GM18873 (cell line): ENCODE measurements at regions not wholly inside any gene's neighbourhood (a gene's known extent, or its start where the extent isn't known, plus 50 kb on each side); places are given as distances from the start of the nearest gene placed in this dataset.
"Not testable (repeated sequence)": the region's sequence is repeated elsewhere in the genome, so short reads cannot be mapped to it uniquely, and the experiment has no call there.

Experiments
- ATAC-seq: cut with Tn5 transposase; IDR thresholded peaks from one replicate; pipeline ENCODE4 v1.9.1; 2021; ENCODE audit warnings: mild to moderate bottlenecking, moderate library complexity, moderate number of reproducible peaks; ENCODE audit not compliant: unreplicated experiment, low FRiP score

- no peak for ATAC-seq
These were observed 435.8 kb downstream of the MAGEB5 start for GRCh38 chrX:26651755-26652154.

DNA sequence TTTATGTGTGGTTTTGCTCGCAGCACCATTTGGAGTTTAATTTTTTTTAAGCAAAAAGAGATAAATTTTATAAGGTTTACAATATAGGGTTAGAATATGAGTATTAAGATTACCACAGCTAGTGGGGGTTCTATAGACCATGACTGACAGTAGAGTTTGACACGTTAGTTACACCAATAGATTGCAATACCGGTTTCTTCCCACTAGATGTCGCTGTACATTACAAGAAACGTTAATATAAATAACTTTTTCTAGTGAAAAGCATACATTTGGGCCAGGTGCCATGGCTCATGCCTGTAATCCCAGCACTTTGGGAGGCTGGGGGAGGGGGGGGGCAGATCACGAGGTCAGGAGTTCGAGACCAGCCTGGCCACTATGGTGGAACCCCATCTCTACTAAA, 433.6 kb downstream of the MAGEB5 start:
- no peak for ATAC-seq

GRCh38 chrX:26631385-26631784, 415.4 kb downstream of the MAGEB5 start:
- no peak for ATAC-seq

DNA sequence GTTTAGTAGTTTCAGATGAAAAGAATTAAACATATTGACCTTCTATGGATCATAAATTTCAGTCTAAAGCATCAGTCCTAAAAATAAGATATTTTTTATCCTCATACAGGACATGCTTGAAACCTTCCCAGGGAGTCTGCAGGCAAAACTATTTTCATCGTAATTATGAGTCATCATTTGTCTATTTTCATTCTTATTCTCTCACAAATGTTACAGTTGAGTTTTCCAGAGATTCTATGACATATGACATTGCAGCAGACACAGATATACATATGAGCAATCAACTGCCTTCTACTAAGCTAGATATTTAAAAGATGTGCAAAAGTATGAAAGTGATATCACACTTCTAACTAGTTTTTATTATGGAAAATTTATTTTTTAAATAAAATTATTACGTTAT, 398.0 kb downstream of the MAGEB5 start:
- ATAC-seq, result no peak

GRCh38 chrX:26606971-26607370, 391.0 kb downstream of the MAGEB5 start:
- ATAC-seq, result no peak

GRCh38 chrX:26597981-26598380, 382.0 kb downstream of the MAGEB5 start:
- no peak for ATAC-seq

DNA sequence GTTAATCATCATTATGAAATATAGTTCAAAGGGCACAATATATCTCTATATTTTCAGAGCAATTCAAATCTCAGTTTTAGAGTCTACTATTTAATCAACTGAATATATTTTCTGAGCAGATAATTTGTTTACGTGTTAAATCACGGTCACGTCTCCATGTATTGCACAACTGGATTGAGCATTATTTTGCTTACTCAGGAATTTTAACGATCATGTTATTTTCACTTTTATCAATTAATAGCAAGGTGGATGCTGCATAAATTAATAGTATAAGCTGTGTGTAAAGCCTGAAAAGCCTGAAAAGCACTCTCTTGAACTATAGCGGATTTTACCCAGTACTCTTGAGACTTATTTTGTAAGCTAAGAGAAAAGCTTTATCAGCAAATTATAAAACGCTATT, 374.9 kb downstream of the MAGEB5 start:
- ATAC-seq, result no peak

DNA sequence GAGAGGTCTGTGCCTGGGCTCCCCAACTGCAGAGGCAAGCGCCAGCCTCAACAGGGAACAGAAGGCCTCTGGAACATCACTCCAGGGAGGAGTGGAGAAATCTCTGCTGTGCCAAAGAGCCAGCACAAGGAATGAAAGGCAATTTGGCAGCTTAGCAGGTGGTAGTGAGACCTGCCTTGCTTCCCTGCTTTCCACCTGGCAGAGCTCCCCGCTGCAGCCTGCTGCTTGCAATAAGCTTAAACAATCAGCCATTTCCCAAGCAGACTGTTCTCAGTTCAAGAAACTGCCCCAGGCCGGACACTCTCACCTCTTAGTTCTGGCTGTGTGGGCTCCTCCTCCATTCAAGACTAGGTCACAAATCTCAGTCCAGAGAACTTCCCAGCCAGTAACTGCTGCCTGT, 370.6 kb downstream of the MAGEB5 start:
- ATAC-seq, result no peak

DNA sequence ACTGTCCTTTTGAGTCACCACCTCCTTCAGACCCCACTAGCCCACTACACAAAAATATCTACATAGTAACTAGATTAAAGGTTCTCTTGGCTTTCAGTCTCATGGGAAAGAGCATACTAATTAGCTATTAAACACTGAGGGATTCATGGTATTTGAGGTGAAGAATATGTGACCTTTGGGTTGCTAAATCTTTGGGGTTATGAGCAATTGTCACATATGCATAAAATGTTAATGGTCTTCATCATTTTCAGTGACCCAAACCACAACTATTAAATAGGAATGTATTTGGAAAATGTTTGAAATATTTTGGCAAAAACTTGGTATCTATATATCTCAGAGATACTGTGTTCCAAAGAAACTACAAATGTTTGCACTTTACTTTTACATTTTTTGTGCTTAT, 365.1 kb downstream of the MAGEB5 start:
- ATAC-seq, result no peak

GRCh38 chrX:26580021-26580420, 364.1 kb downstream of the MAGEB5 start:
- ATAC-seq, result no peak

- ATAC-seq, result no peak
These were observed 358.3 kb downstream of the MAGEB5 start for GRCh38 chrX:26574234-26574633.

DNA sequence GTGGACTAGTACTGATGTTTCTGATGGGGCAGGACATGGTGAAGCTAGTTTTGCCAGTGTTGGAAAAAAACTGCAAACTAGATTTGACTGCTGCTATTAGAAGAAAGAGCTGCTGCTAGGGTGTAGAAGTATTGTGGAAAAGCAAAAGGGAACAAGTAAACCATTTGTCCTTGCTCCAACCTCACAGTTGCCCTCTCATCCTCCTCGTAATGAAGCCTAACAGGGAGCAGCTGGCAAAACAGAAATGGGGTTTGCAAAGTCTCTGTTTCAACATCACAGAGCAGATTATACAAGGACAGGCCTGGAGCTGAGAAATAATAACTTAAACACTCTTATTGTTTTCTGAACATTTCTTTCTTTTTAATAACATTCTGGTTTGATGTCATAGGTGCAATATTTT, 346.2 kb downstream of the MAGEB5 start:
- no peak for ATAC-seq

DNA sequence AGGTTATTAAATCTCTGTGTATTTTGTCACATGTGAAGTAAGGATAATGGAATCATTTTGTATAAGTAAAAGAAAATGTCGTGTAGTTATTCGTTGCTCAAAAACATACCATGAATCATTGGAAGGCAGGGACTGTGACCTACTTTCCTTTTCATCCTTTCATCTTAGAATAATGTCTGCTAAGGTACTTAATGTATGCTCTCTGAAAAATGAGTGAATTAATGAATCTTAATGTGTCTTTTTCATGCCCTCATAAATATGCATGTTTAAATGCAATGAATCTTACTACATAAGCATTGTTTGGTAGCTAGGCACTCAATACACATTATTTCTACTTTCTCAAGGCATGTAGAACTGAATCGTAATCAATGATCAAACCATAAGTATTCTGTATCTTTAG, 343.9 kb downstream of the MAGEB5 start:
- ATAC-seq, result no peak

DNA sequence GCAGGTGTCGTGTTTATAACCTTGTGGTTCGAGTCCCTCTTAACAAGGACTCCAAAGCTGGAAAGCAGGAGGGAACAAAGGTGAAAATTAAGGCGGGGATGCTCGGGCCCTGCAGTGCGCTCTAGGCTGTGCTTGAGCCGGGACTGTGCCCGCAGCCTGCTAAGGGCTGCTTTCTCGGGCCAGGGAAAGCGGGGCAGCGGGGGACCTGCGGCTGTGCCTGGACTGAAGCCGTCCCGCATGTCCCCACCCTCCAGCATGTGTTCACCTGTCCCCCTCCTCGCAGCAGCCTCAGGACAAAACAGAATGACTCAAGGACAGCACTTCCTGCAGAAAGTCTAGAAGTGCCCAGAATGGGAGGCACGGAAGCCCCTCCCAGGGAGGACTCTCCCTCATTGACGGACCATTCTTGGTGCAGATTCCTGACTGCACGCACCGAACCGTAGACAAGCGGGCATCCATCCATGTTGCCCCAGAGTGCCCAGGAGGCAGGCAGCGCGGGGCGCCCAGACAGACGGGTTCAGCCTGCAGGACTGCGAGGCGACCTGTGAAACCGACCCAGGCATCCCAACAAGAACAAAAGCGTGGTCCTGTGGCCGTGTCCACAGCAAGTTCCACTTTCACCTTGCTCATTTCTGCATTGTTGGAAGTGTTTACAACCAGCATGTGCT, 342.9 kb downstream of the MAGEB5 start:
- no peak for ATAC-seq

DNA sequence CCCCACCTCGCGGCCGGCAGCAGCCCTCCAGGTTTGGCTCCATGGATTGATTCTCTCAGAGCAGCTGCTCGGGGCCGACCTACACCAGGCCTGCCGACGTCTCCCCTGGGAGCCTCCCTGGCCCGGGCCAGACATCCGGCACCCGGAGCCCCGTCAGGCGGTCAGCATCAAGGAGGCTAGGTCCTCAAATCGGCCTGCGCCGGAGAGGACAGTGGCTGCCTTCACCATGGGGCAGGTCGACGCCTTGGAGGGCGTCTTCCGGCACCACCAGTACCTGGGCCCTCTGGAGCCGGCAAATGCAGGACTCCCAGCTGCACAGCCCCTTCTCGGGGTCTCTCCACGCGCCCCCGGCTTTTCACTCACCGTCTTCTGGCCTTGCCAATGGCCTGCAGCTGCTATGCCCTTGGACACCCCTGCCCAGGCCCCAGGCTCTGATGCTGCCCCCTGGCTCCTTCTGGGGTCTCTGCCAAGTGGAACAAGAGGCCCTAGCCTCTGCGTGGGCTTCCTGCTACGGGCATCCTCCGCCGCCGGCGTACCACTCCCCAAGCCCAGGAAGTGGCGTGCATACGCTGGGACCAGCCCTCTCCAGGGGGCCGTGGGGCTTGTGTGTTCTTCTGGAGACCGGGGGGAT, 341.8 kb downstream of the MAGEB5 start:
- no peak for ATAC-seq

- ATAC-seq, result not testable (repeated sequence)
These were observed 309.8 kb downstream of the MAGEB5 start for GRCh38 chrX:26525768-26526167.

DNA sequence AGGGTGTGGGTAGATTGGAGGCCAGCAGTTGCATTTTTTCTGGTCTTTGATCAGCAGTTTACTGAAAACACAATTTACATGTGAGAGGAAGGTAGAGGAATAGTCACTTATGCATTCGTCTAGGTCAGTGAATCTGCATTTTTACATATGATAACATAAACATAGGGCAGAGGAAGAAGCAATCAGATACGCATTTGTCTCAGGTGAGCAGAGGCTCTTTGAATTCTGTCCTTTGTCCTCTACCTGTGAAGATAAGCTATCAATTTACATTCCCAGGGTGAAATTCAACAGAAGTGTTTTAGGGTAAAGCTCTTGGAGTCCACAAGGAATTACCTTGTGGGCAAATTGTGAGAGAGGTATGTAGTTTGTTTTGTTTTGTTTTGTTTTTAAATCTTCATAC, 306.5 kb downstream of the MAGEB5 start:
- ATAC-seq, result no peak

GRCh38 chrX:26511589-26512363, 295.8 kb downstream of the MAGEB5 start:
- no peak for ATAC-seq

GRCh38 chrX:26470941-26471340, 255.0 kb downstream of the MAGEB5 start:
- ATAC-seq, result no peak

DNA sequence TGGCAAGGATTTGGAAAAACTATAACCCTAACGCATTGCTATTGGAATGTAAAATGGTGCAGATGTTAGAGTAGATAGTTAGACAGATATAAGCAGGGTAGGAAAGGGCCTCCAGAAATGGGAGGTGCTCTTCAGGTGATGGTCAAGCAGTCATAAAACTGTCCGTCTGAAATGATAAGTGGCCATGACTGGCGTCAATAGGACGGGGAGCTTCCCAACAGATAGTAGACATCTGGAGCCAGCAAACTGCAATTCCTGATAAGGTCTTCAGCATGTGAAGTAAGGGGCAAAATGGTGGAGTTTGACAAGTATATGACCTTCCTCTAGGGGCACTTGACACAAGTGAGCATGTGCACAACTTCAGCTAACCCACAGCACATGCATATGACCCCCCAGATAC, 250.4 kb downstream of the MAGEB5 start:
- no peak for ATAC-seq

- ATAC-seq, result no peak
These were observed 229.3 kb downstream of the MAGEB5 start for GRCh38 chrX:26445288-26445687.

DNA sequence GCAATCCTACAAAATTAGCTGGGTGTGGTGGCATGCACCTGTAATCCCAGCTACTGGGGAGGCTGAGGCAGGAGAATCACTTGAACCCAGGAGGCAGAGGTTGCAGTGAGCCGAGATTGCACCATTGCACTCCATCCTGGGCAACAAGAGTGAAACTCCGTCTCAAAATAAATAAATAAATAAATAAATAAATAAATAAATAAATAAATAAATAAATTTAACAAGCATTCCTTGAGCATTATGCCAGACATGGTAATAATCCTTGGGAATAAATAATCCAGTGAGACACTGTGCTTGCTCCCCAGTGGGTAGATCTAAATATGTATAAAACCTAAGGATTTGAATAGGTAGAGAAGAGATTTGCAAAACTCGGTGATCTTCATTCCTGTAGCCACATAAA, 228.4 kb downstream of the MAGEB5 start:
- ATAC-seq, result not testable (repeated sequence)
